CD4-positive, alpha-beta T cell (primary cell): ENCODE measurements at regions not wholly inside any gene's neighbourhood (a gene's known extent, or its start where the extent isn't known, plus 50 kb on each side); places are given as distances from the start of the nearest gene placed in this dataset.

Experiments used
- ATAC-seq: fragments of 200-7000 bp; cut with Tn5 transposase; one replicate; pipeline ENCODE4 v1.10.0; 2022; ENCODE audit warnings: mild to moderate bottlenecking; ENCODE audit not compliant: poor library complexity
- CTCF ChIA-PET: fragments of 350-600 bp; sonication (Branson Sonifier 250); formaldehyde crosslinking; loops from one replicate; lab custom pipeline; 2021; ENCODE audit warnings: antibody characterized with exemption, inconsistent platforms; lab: Charles Lee
- POLR2A ChIA-PET: fragments of 350-600 bp; sonication (Branson Sonifier 250); formaldehyde crosslinking; loops from one replicate; lab custom pipeline; 2021; ENCODE audit warnings: antibody characterized with exemption, inconsistent platforms; lab: Charles Lee
- DNase-seq, 14 experiments: peaks; one replicate each; pipeline ENCODE4 v3.0.0-alpha.2; 2013 to 2020; ENCODE audit warnings: mixed read lengths in 2 of 14
- H3K27ac ChIP-seq, 2 donors: one replicate each; pipeline versions ENCODE4 v1.5.1 to v1.7.0; 2013; ENCODE audit warnings: low read length in 2 of 2, low read depth in 1 of 2, mild to moderate bottlenecking in 1 of 2
- H3K27me3 ChIP-seq, 2 experiments: 1 replicate in 1 of 2; 2 replicates in 1 of 2; pipeline versions ENCODE4 v1.6.1 to v1.7.0; 2013; ENCODE audit warnings: low read length in 2 of 2, control low read depth in 1 of 2, mild to moderate bottlenecking in 1 of 2, moderate library complexity in 1 of 2; ENCODE audit not compliant: insufficient read depth in 2 of 2, control insufficient read depth in 1 of 2
- H3K36me3 ChIP-seq: one replicate; pipeline ENCODE4 v1.6.1; 2013; ENCODE audit warnings: low read length, control low read depth; ENCODE audit not compliant: insufficient read depth
- H3K4me1 ChIP-seq: one replicate; pipeline ENCODE4 v1.6.1; 2013; ENCODE audit warnings: low read length, control low read depth; ENCODE audit not compliant: insufficient read depth
- H3K4me3 ChIP-seq: one replicate; pipeline ENCODE4 v1.5.1; 2013; ENCODE audit warnings: mild to moderate bottlenecking, low read length, moderate library complexity
- H3K9me3 ChIP-seq, 2 experiments: 1 replicate in 1 of 2; 2 replicates in 1 of 2; pipeline versions ENCODE4 v1.6.1 to v1.7.0; 2013; ENCODE audit warnings: low read length in 2 of 2, mild to moderate bottlenecking in 2 of 2, control low read depth in 1 of 2, moderate library complexity in 1 of 2; ENCODE audit not compliant: control insufficient read depth in 1 of 2, insufficient read depth in 1 of 2
- H3K27ac Mint-ChIP-seq: one replicate; pipeline ENCODE4 v1.8.0; 2020; ENCODE audit warnings: mixed read lengths
- H3K27me3 Mint-ChIP-seq: one replicate; pipeline ENCODE4 v1.8.0; 2021; ENCODE audit warnings: mixed read lengths
- H3K36me3 Mint-ChIP-seq: one replicate; pipeline ENCODE4 v1.8.0; 2021; ENCODE audit warnings: low read depth, mixed read lengths
- H3K4me1 Mint-ChIP-seq: one replicate; pipeline ENCODE4 v1.8.0; 2021; ENCODE audit warnings: low read depth, mixed read lengths
- H3K4me3 Mint-ChIP-seq: one replicate; pipeline ENCODE4 v1.8.0; 2020; ENCODE audit warnings: mild to moderate bottlenecking, mixed read lengths
- H3K9me3 Mint-ChIP-seq: one replicate; pipeline ENCODE4 v1.8.0; 2020; ENCODE audit warnings: mixed read lengths
- CTCF ChIP-seq: fragments of 200-600 bp; IDR thresholded peaks from one replicate; pipeline ENCODE4 v1.8.0; 2022; ENCODE audit warnings: antibody characterized with exemption, mild to moderate bottlenecking
- intact Hi-C, 2 experiments: fragments of 100-400 bp; cut with DNase I in 1 of 2; cut with micrococcal nuclease in 1 of 2; formaldehyde crosslinking; loops; one replicate each; pipeline versions ENCODE4 v1.15.1 to v1.9.0; 2023 to 2025; cut with DNase I, micrococcal nuclease

GRCh38 chr20:41671143-41671542 is 53.0 kb upstream of the CHD6 start:
- peaks cover 12 to 15% of the 10 kb centered on the region in 2 experiments for H3K27me3 ChIP-seq
- H3K36me3 ChIP-seq = no peaks in the 10 kb centered on the region
- no peaks in the 10 kb centered on the region for H3K9me3 Mint-ChIP-seq
- H3K9me3 ChIP-seq = no peaks in the 10 kb centered on the region
- H3K36me3 Mint-ChIP-seq = no peaks in the 10 kb centered on the region
- intact Hi-C loops = no loop called here
- peaks cover 47% of the 10 kb centered on the region for H3K27me3 Mint-ChIP-seq
- H3K4me1 Mint-ChIP-seq = no peaks in the 10 kb centered on the region
- TF ChIP-seq CTCF = no peak
- DNase-seq = no peak
- H3K4me1 ChIP-seq = no peaks in the 10 kb centered on the region
- no peak overlapping the region for H3K4me3 ChIP-seq
- H3K27ac Mint-ChIP-seq = no peak overlapping the region
- no peak for ATAC-seq
- POLR2A ChIA-PET = interaction anchor here (1.1 kb wide), 1 partner anchor 9 kb away, joined by 4 read pairs; no protein-coding TSS in a partner anchor
- no peak overlapping the region for H3K4me3 Mint-ChIP-seq
- H3K27ac ChIP-seq = no peak overlapping the region
- CTCF ChIA-PET = no interaction called here

GRCh38 chr20:41670631-41671030 is 52.5 kb upstream of the CHD6 start:
- CTCF ChIA-PET = no interaction called here
- Mint-ChIP-seq H3K4me3 (no peak overlapping the region), H3K4me1 (no peaks in the 10 kb centered on the region), H3K27me3 (peaks cover 42% of the 10 kb centered on the region), H3K27ac (no peak overlapping the region), H3K36me3 (no peaks in the 10 kb centered on the region), H3K9me3 (no peaks in the 10 kb centered on the region)
- H3K27ac ChIP-seq = no peak overlapping the region
- DNase-seq (no peak), ATAC-seq (no peak)
- no peak overlapping the region for H3K4me3 ChIP-seq
- intact Hi-C loops = no loop called here
- no peak for TF ChIP-seq CTCF
- no peaks in the 10 kb centered on the region for H3K9me3 ChIP-seq
- H3K4me1 ChIP-seq = no peaks in the 10 kb centered on the region
- POLR2A ChIA-PET = no interaction called here
- peaks cover 12 to 15% of the 10 kb centered on the region in 2 experiments for H3K27me3 ChIP-seq
- no peaks in the 10 kb centered on the region for H3K36me3 ChIP-seq

- no peak for TF ChIP-seq CTCF
- H3K27me3 Mint-ChIP-seq = peaks cover 39% of the 10 kb centered on the region
- CTCF ChIA-PET = no interaction called here
- no peaks in the 10 kb centered on the region for H3K4me1 Mint-ChIP-seq
- intact Hi-C loops = no loop called here
- no peaks in the 10 kb centered on the region for H3K9me3 Mint-ChIP-seq
- Histone ChIP-seq H3K4me1 (no peaks in the 10 kb centered on the region), H3K9me3 (no peaks in the 10 kb centered on the region), H3K4me3 (no peak overlapping the region), H3K36me3 (no peaks in the 10 kb centered on the region), H3K27me3 (peaks cover 12 to 15% of the 10 kb centered on the region in 2 experiments), H3K27ac (no peak overlapping the region)
- H3K27ac Mint-ChIP-seq = no peak overlapping the region
- ATAC-seq = no peak
- DNase-seq = no peak
- no peak overlapping the region for H3K4me3 Mint-ChIP-seq
- POLR2A ChIA-PET = no interaction called here
- no peaks in the 10 kb centered on the region for H3K36me3 Mint-ChIP-seq
Observed at GRCh38 chr20:41669708-41670263, 51.6 kb upstream of the CHD6 start.
